Central memory CD8-positive, alpha-beta T cell (primary cell): ENCODE measurements at regions not wholly inside any gene's neighbourhood (a gene's known extent, or its start where the extent isn't known, plus 50 kb on each side); places are given as distances from the start of the nearest gene placed in this dataset.

Experiments used
- ATAC-seq: fragments of 150-1000 bp; cut with Tn5 transposase; replicated peaks from 2 replicates; pipeline ENCODE4 v1.10.0; 2022; ENCODE audit warnings: mild to moderate bottlenecking, moderate FRiP score, moderate number of reproducible peaks; ENCODE audit not compliant: poor library complexity, severe bottlenecking; ENCODE audit errors: extremely low read depth
- DNase-seq, 2 donors: peaks; one replicate each; pipeline ENCODE4 v3.0.0; 2021; ENCODE audit warnings: low spot score in 2 of 2
- H3K27ac Mint-ChIP-seq: one replicate; pipeline ENCODE4 v1.8.0; 2022; ENCODE audit warnings: low read depth, mild to moderate bottlenecking, moderate library complexity, mixed read lengths
- H3K27me3 Mint-ChIP-seq: one replicate; pipeline ENCODE4 v1.8.0; 2022; ENCODE audit warnings: mixed read lengths
- H3K36me3 Mint-ChIP-seq: one replicate; pipeline ENCODE4 v1.8.0; 2022; ENCODE audit warnings: mild to moderate bottlenecking, moderate library complexity, mixed read lengths; ENCODE audit not compliant: insufficient read depth
- H3K4me1 Mint-ChIP-seq: one replicate; pipeline ENCODE4 v1.8.0; 2022; ENCODE audit warnings: mixed read lengths
- H3K4me3 Mint-ChIP-seq: one replicate; pipeline ENCODE4 v1.8.0; 2022; ENCODE audit warnings: mild to moderate bottlenecking, moderate library complexity, mixed read lengths
- H3K9me3 Mint-ChIP-seq: one replicate; pipeline ENCODE4 v1.8.0; 2022; ENCODE audit warnings: mixed read lengths

- no peak for ATAC-seq
- no peak overlapping the region for H3K4me3 Mint-ChIP-seq
Observed at GRCh38 chr5:15266229-15266628, 233.8 kb upstream of the FBXL7 start.

GRCh38 chr5:15263942-15264341 lies 236.0 kb upstream of the FBXL7 start:
- H3K9me3 Mint-ChIP-seq = peaks cover 10% of the 10 kb centered on the region

More at GRCh38 chr5:15266229-15266628, 233.8 kb upstream of the FBXL7 start:
- Mint-ChIP-seq H3K9me3 (peaks cover 15% of the 10 kb centered on the region), H3K27me3 (no peaks in the 10 kb centered on the region), H3K27ac (no peak overlapping the region), H3K4me1 (no peaks in the 10 kb centered on the region), H3K36me3 (no peaks in the 10 kb centered on the region)
- DNase-seq = no peak

GRCh38 chr5:15263406-15263805 lies 236.6 kb upstream of the FBXL7 start:
- Mint-ChIP-seq H3K27ac (no peak overlapping the region), H3K9me3 (peaks cover 10% of the 10 kb centered on the region), H3K36me3 (no peaks in the 10 kb centered on the region), H3K4me3 (no peak overlapping the region), H3K27me3 (no peaks in the 10 kb centered on the region), H3K4me1 (no peaks in the 10 kb centered on the region)
- no peak for ATAC-seq
- no peak for DNase-seq

More at GRCh38 chr5:15263942-15264341, 236.0 kb upstream of the FBXL7 start:
- Mint-ChIP-seq H3K36me3 (no peaks in the 10 kb centered on the region), H3K27ac (no peak overlapping the region), H3K4me1 (no peaks in the 10 kb centered on the region), H3K4me3 (no peak overlapping the region), H3K27me3 (no peaks in the 10 kb centered on the region)
- ATAC-seq (no peak), DNase-seq (no peak)

- no peak for ATAC-seq
- Mint-ChIP-seq H3K4me1 (no peaks in the 10 kb centered on the region), H3K27me3 (no peaks in the 10 kb centered on the region), H3K4me3 (no peak overlapping the region), H3K36me3 (no peaks in the 10 kb centered on the region), H3K27ac (no peak overlapping the region), H3K9me3 (peaks cover 5% of the 10 kb centered on the region)
- DNase-seq = no peak
Observed at GRCh38 chr5:15261269-15261995, 238.5 kb upstream of the FBXL7 start.

- ATAC-seq = no peak
- H3K4me1 Mint-ChIP-seq = no peaks in the 10 kb centered on the region
- DNase-seq = no peak
- H3K36me3 Mint-ChIP-seq = no peaks in the 10 kb centered on the region
- H3K4me3 Mint-ChIP-seq = no peak overlapping the region
- no peaks in the 10 kb centered on the region for H3K27me3 Mint-ChIP-seq
- no peak overlapping the region for H3K27ac Mint-ChIP-seq
- peaks cover 5% of the 10 kb centered on the region for H3K9me3 Mint-ChIP-seq
Observed at GRCh38 chr5:15260356-15261268, 239.4 kb upstream of the FBXL7 start.

- no peaks in the 10 kb centered on the region for H3K9me3 Mint-ChIP-seq
- no peaks in the 10 kb centered on the region for H3K27me3 Mint-ChIP-seq
- ATAC-seq = no peak
- no peak overlapping the region for H3K27ac Mint-ChIP-seq
- no peak for DNase-seq
- H3K36me3 Mint-ChIP-seq = no peaks in the 10 kb centered on the region
- H3K4me3 Mint-ChIP-seq = no peak overlapping the region
- no peaks in the 10 kb centered on the region for H3K4me1 Mint-ChIP-seq
Observed at GRCh38 chr5:15256485-15256884, 243.5 kb upstream of the FBXL7 start.

GRCh38 chr5:15255576-15255975 lies 244.4 kb upstream of the FBXL7 start:
- H3K9me3 Mint-ChIP-seq = no peaks in the 10 kb centered on the region
- ATAC-seq (no peak), DNase-seq (no peak)

GRCh38 chr5:15254607-15255006 lies 245.4 kb upstream of the FBXL7 start:
- no peaks in the 10 kb centered on the region for H3K4me1 Mint-ChIP-seq
- H3K27me3 Mint-ChIP-seq = no peaks in the 10 kb centered on the region
- no peak overlapping the region for H3K4me3 Mint-ChIP-seq
- H3K27ac Mint-ChIP-seq = no peak overlapping the region
- DNase-seq (no peak), ATAC-seq (no peak)
- H3K9me3 Mint-ChIP-seq = no peaks in the 10 kb centered on the region
- no peaks in the 10 kb centered on the region for H3K36me3 Mint-ChIP-seq

More at GRCh38 chr5:15255576-15255975, 244.4 kb upstream of the FBXL7 start:
- Mint-ChIP-seq H3K36me3 (no peaks in the 10 kb centered on the region), H3K4me1 (no peaks in the 10 kb centered on the region), H3K27ac (no peak overlapping the region), H3K4me3 (no peak overlapping the region), H3K27me3 (no peaks in the 10 kb centered on the region)

- H3K4me3 Mint-ChIP-seq = no peak overlapping the region
- no peak for DNase-seq
Observed at GRCh38 chr5:15252331-15252730, 247.6 kb upstream of the FBXL7 start.

GRCh38 chr5:15249152-15249551 lies 250.8 kb upstream of the FBXL7 start:
- Mint-ChIP-seq H3K27ac (no peak overlapping the region), H3K27me3 (no peaks in the 10 kb centered on the region), H3K9me3 (peaks cover 15% of the 10 kb centered on the region), H3K36me3 (no peaks in the 10 kb centered on the region), H3K4me3 (no peak overlapping the region), H3K4me1 (no peaks in the 10 kb centered on the region)
- DNase-seq (no peak), ATAC-seq (no peak)

More at GRCh38 chr5:15252331-15252730, 247.6 kb upstream of the FBXL7 start:
- ATAC-seq = no peak
- H3K27me3 Mint-ChIP-seq = no peaks in the 10 kb centered on the region
- peaks cover 6% of the 10 kb centered on the region for H3K9me3 Mint-ChIP-seq
- no peaks in the 10 kb centered on the region for H3K4me1 Mint-ChIP-seq
- no peaks in the 10 kb centered on the region for H3K36me3 Mint-ChIP-seq
- no peak overlapping the region for H3K27ac Mint-ChIP-seq

- ATAC-seq (no peak), DNase-seq (no peak)
- Mint-ChIP-seq H3K27ac (no peak overlapping the region), H3K4me3 (no peak overlapping the region), H3K9me3 (peaks cover 15% of the 10 kb centered on the region), H3K4me1 (no peaks in the 10 kb centered on the region), H3K27me3 (no peaks in the 10 kb centered on the region), H3K36me3 (no peaks in the 10 kb centered on the region)
Observed at GRCh38 chr5:15248731-15249130, 251.2 kb upstream of the FBXL7 start.

- no peak overlapping the region for H3K4me3 Mint-ChIP-seq
- H3K36me3 Mint-ChIP-seq = no peaks in the 10 kb centered on the region
- H3K27me3 Mint-ChIP-seq = no peaks in the 10 kb centered on the region
- H3K9me3 Mint-ChIP-seq = peaks cover 15% of the 10 kb centered on the region
- DNase-seq (no peak), ATAC-seq (no peak)
- H3K4me1 Mint-ChIP-seq = no peaks in the 10 kb centered on the region
- no peak overlapping the region for H3K27ac Mint-ChIP-seq
Observed at GRCh38 chr5:15245913-15246312, 254.1 kb upstream of the FBXL7 start.
